PFSK-1 (cell line): ENCODE measurements at regions not wholly inside any gene's neighbourhood (a gene's known extent, or its start where the extent isn't known, plus 50 kb on each side); places are given as distances from the start of the nearest gene placed in this dataset.

Source experiments
- FOXP2 ChIP-seq: optimal IDR thresholded peaks from 2 replicates; pipeline ENCODE3; 2011; ENCODE audit warnings: borderline replicate concordance, control low read depth, inconsistent platforms; ENCODE audit not compliant: insufficient read depth; ENCODE audit errors: extremely low read length, extremely low read depth
- POLR2AphosphoS5 ChIP-seq: IDR thresholded peaks from 2 replicates; pipeline ENCODE4 v1.6.1; 2012; ENCODE audit warnings: low read depth, mild to moderate bottlenecking, control low read depth, low read length, moderate library complexity
- REST ChIP-seq, 2 experiments: IDR thresholded peaks; 2 replicates each; pipeline versions ENCODE4 v1.6.1 to v1.8.0; 2011 to 2012; ENCODE audit warnings: low read depth in 2 of 2, low read length in 2 of 2, control low read depth in 1 of 2, inconsistent platforms in 1 of 2, mild to moderate bottlenecking in 1 of 2, moderate library complexity in 1 of 2; ENCODE audit not compliant: insufficient read depth in 1 of 2
- SIN3A ChIP-seq: IDR thresholded peaks from 2 replicates; pipeline ENCODE4 v1.6.1; 2012; ENCODE audit warnings: mild to moderate bottlenecking, low read length, moderate library complexity, borderline replicate concordance; ENCODE audit not compliant: insufficient read depth
- TAF1 ChIP-seq: IDR thresholded peaks from 2 replicates; pipeline ENCODE4 v1.6.1; 2012; ENCODE audit warnings: low read length, control low read depth, borderline replicate concordance; ENCODE audit not compliant: insufficient read depth

GRCh38 chr2:2896643-2897042, 481.0 kb downstream of the EIPR1 start:
- no peak for TF ChIP-seq POLR2AphosphoS5
- no peak for TF ChIP-seq TAF1
- no peak for TF ChIP-seq FOXP2
- no peak for TF ChIP-seq SIN3A

- TF ChIP-seq REST (IDR thresholded peaks at IDR 0.05; ENCODE audit: insufficient read depth in 1 of 2, low read depth in 2 of 2, low read length in 2 of 2) (no peak), FOXP2 (no peak), TAF1 (no peak), SIN3A (no peak), POLR2AphosphoS5 (no peak)
These were observed 481.6 kb downstream of the EIPR1 start for GRCh38 chr2:2896011-2896410.

- TF ChIP-seq SIN3A (no peak), TAF1 (no peak), POLR2AphosphoS5 (no peak)
These were observed 484.7 kb downstream of the EIPR1 start for GRCh38 chr2:2892892-2893291.

GRCh38 chr2:2892378-2892777, 485.2 kb downstream of the EIPR1 start:
- TF ChIP-seq POLR2AphosphoS5 = no peak
- TF ChIP-seq TAF1 = no peak
- no peak for TF ChIP-seq FOXP2
- TF ChIP-seq SIN3A = no peak
- TF ChIP-seq REST (IDR thresholded peaks at IDR 0.05; ENCODE audit: insufficient read depth in 1 of 2, low read depth in 2 of 2, low read length in 2 of 2) = no peak

- TF ChIP-seq TAF1 = no peak
- TF ChIP-seq POLR2AphosphoS5 = no peak
- TF ChIP-seq REST (IDR thresholded peaks at IDR 0.05; ENCODE audit: insufficient read depth in 1 of 2, low read depth in 2 of 2, low read length in 2 of 2) = no peak
- no peak for TF ChIP-seq FOXP2
- TF ChIP-seq SIN3A = no peak
These were observed 486.7 kb downstream of the EIPR1 start for GRCh38 chr2:2890901-2891300.

GRCh38 chr2:2890246-2890645, 487.4 kb downstream of the EIPR1 start:
- TF ChIP-seq REST (IDR thresholded peaks at IDR 0.05; ENCODE audit: insufficient read depth in 1 of 2, low read depth in 2 of 2, low read length in 2 of 2) = no peak
- TF ChIP-seq SIN3A = no peak
- TF ChIP-seq TAF1 = no peak
- TF ChIP-seq POLR2AphosphoS5 = no peak
- TF ChIP-seq FOXP2 = no peak
